ENCODE measurements at regions not wholly inside any gene's neighbourhood (a gene's known extent, or its start where the extent isn't known, plus 50 kb on each side); places are given as distances from the start of the nearest gene placed in this dataset.

GRCh38 chr3:6791161-6791560 is 69.8 kb upstream of the GRM7 start:
- no peaks in the 10 kb centered on the region for H3K4me1 ChIP-seq
- no peaks in the 10 kb centered on the region for H3K27me3 ChIP-seq
- intact Hi-C loops (cut with DNase I; ENCODE audit: low total_unique reads) = no loop called here
- WGBS, 2 donors = 48 to 56% methylated on average over 2 of the region's 2 CpGs
- H3K27ac ChIP-seq = no peak overlapping the region
- H3K4me3 ChIP-seq = no peak overlapping the region
- TF ChIP-seq CTCF (IDR thresholded peaks at IDR 0.05) (no peak), POLR2A (IDR thresholded peaks at IDR 0.05) (no peak)
- no peaks in the 10 kb centered on the region for H3K9me3 ChIP-seq
- no peak for DNase-seq
- H3K36me3 ChIP-seq (ENCODE audit: low read depth, missing control alignments) = no peaks in the 10 kb centered on the region

- peak; percentile 54 for DNase-seq
- 60 to 61% methylated on average over 6 of the region's 6 CpGs for WGBS, 2 donors
- Histone ChIP-seq H3K4me3 (no peak overlapping the region), H3K4me1 (no peaks in the 10 kb centered on the region), H3K27ac (no peak overlapping the region), H3K36me3 (ENCODE audit: low read depth, missing control alignments) (no peaks in the 10 kb centered on the region), H3K27me3 (no peaks in the 10 kb centered on the region), H3K9me3 (no peaks in the 10 kb centered on the region)
- intact Hi-C loops (cut with DNase I; ENCODE audit: low total_unique reads) = no loop called here
- TF ChIP-seq POLR2A (IDR thresholded peaks at IDR 0.05) (no peak), CTCF (IDR thresholded peaks at IDR 0.05) (peak; percentile 40 to 80 (median 75))
Observed at GRCh38 chr3:6799264-6799915, 61.5 kb upstream of the GRM7 start.

- intact Hi-C loops (cut with DNase I; ENCODE audit: low total_unique reads) = no loop called here
- TF ChIP-seq POLR2A (IDR thresholded peaks at IDR 0.05) (no peak), CTCF (IDR thresholded peaks at IDR 0.05) (no peak)
- DNase-seq = no peak
- H3K4me3 ChIP-seq = no peak overlapping the region
- no peak overlapping the region for H3K27ac ChIP-seq
- no peaks in the 10 kb centered on the region for H3K4me1 ChIP-seq
- H3K36me3 ChIP-seq (ENCODE audit: low read depth, missing control alignments) = no peaks in the 10 kb centered on the region
- no peaks in the 10 kb centered on the region for H3K27me3 ChIP-seq
- no peaks in the 10 kb centered on the region for H3K9me3 ChIP-seq
- WGBS, 2 donors = 96 to 99% methylated on average over 3 of the region's 3 CpGs
Observed at GRCh38 chr3:6803619-6804018, 57.3 kb upstream of the GRM7 start.

- 62 to 74% methylated on average over 2 of the region's 2 CpGs for WGBS, 2 donors
- Histone ChIP-seq H3K36me3 (ENCODE audit: low read depth, missing control alignments) (no peaks in the 10 kb centered on the region), H3K9me3 (no peaks in the 10 kb centered on the region), H3K27ac (no peak overlapping the region), H3K27me3 (no peaks in the 10 kb centered on the region), H3K4me3 (no peak overlapping the region), H3K4me1 (no peaks in the 10 kb centered on the region)
- intact Hi-C loops (cut with DNase I; ENCODE audit: low total_unique reads) = no loop called here
- TF ChIP-seq CTCF (IDR thresholded peaks at IDR 0.05) = no peak
- no peak for TF ChIP-seq POLR2A (IDR thresholded peaks at IDR 0.05)
- no peak for DNase-seq
Observed at GRCh38 chr3:6805236-6805635, 55.7 kb upstream of the GRM7 start.

- intact Hi-C loops (cut with DNase I; ENCODE audit: low total_unique reads) = no loop called here
- Histone ChIP-seq H3K9me3 (no peaks in the 10 kb centered on the region), H3K27ac (no peak overlapping the region), H3K4me3 (no peak overlapping the region), H3K36me3 (ENCODE audit: low read depth, missing control alignments) (no peaks in the 10 kb centered on the region), H3K4me1 (no peaks in the 10 kb centered on the region), H3K27me3 (no peaks in the 10 kb centered on the region)
- 66 to 78% methylated on average over 3 of the region's 3 CpGs for WGBS, 2 donors
- TF ChIP-seq POLR2A (IDR thresholded peaks at IDR 0.05) = no peak
- TF ChIP-seq CTCF (IDR thresholded peaks at IDR 0.05) = no peak
- no peak for DNase-seq
Observed at GRCh38 chr3:6806991-6807390, 53.9 kb upstream of the GRM7 start.

Data from testis (tissue), 2 donors.